ENCODE measurements at regions not wholly inside any gene's neighbourhood (a gene's known extent, or its start where the extent isn't known, plus 50 kb on each side); places are given as distances from the start of the nearest gene placed in this dataset.

DNA sequence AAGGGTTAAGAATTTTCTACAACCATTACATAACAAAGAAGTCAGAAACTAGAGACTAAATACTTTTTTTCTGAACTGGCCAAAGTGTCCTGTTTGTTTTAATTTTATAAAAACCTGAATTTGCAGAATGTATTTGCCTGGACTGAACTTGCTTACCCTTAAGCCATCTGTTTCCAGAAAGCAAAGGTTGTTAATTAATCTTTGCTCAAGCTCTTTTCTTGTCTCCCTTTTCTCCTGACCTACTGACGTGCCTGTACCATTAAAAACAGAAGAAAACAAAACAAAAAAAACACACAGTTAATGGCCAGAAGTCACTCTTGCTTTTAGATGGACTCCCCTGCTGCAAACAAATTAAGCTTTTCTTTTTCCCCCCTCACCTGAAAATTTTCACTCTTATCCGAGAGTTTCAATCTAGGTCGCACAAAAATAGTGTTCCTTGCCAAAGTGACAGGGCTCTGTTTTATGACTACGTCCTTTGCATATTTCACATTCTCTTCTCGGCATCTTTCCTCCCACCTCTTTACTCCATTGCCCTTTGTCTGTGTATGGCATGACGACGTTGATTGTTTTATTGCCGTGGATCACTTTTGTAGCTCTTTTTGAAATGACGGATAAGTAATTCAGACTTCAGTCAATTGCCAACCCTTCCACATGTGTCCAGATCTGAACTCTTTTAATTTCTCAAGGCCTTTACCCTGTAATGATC lies 333.8 kb upstream of the GRIN3A start:
- no peaks in the 10 kb centered on the region for H3K9me3 ChIP-seq (ENCODE audit: insufficient read depth, low read length)
- no peaks in the 10 kb centered on the region for H3K4me1 ChIP-seq (ENCODE audit: insufficient read depth, insufficient read length)
- no peak for TF ChIP-seq ZNF274 (IDR thresholded peaks at IDR 0.05; ENCODE audit: low read depth, low read length)
- TF ChIP-seq SUZ12 (IDR thresholded peaks at IDR 0.05; ENCODE audit: extremely low read depth, insufficient read depth, insufficient read length), result no peak
- TF ChIP-seq YY1 (IDR thresholded peaks at IDR 0.05; ENCODE audit: insufficient read depth, insufficient read length), result no peak
- H3K36me3 ChIP-seq (ENCODE audit: insufficient read depth, insufficient read length, low read length), result no peaks in the 10 kb centered on the region
- H3K27me3 ChIP-seq (ENCODE audit: insufficient read depth, insufficient read length), result no peaks in the 10 kb centered on the region
- H3K9ac ChIP-seq (ENCODE audit: insufficient read length, low read depth), result no peak overlapping the region
- H3K4me3 ChIP-seq (ENCODE audit: insufficient read length, low read depth), result no peak overlapping the region
- DNase-seq (ENCODE audit: low read depth, low spot score), result no peak

DNA sequence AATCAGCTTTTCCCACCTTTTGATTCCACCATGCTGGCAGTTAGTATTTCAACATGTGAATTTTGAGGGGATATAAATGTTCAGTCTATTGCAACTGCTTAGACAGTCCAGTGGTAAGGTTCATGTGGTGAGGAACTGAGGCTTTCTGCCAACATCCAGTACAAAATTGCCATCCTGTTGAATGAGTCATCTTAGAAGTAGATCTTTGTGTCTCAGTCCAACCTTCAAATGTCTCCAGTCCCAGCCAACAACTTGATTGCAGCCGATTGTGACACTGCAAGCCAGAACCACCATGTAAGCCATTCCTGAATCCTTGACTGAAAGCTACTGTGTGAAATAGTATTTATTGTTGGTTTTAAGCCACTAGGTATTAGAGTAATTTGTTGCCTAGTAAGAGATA lies 331.5 kb upstream of the GRIN3A start:
- Histone ChIP-seq H3K9me3 (ENCODE audit: insufficient read depth, low read length) (no peaks in the 10 kb centered on the region), H3K36me3 (ENCODE audit: insufficient read depth, insufficient read length, low read length) (no peaks in the 10 kb centered on the region), H3K4me1 (ENCODE audit: insufficient read depth, insufficient read length) (no peaks in the 10 kb centered on the region), H3K9ac (ENCODE audit: insufficient read length, low read depth) (no peak overlapping the region), H3K4me3 (ENCODE audit: insufficient read length, low read depth) (no peak overlapping the region), H3K27me3 (ENCODE audit: insufficient read depth, insufficient read length) (no peaks in the 10 kb centered on the region)
- TF ChIP-seq ZNF274 (IDR thresholded peaks at IDR 0.05; ENCODE audit: low read depth, low read length) (no peak), SUZ12 (IDR thresholded peaks at IDR 0.05; ENCODE audit: extremely low read depth, insufficient read depth, insufficient read length) (no peak), YY1 (IDR thresholded peaks at IDR 0.05; ENCODE audit: insufficient read depth, insufficient read length) (no peak)
- no peak for DNase-seq (ENCODE audit: low read depth, low spot score)

DNA sequence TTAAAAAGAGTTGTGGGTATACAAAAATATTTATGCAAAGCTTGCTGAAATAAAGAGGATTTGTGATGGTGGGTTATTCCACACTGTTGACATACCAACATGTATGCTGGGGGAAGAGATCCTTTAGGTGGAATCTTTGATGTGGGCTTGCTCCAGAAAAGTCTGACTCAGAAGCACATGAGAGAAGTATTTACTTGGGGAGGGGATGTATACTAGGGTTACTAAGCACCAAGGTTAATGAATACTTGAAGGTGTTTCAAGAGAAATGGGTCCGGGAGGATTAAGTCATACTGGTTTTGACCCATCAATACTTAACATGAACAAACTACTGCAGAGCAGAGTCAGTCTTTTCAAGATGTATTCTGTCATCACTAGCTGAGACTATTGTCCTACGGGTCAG lies 316.4 kb upstream of the GRIN3A start:
- Histone ChIP-seq H3K36me3 (ENCODE audit: insufficient read depth, insufficient read length, low read length) (no peaks in the 10 kb centered on the region), H3K4me3 (ENCODE audit: insufficient read length, low read depth) (no peak overlapping the region), H3K9me3 (ENCODE audit: insufficient read depth, low read length) (no peaks in the 10 kb centered on the region), H3K27me3 (ENCODE audit: insufficient read depth, insufficient read length) (no peaks in the 10 kb centered on the region), H3K4me1 (ENCODE audit: insufficient read depth, insufficient read length) (no peaks in the 10 kb centered on the region), H3K9ac (ENCODE audit: insufficient read length, low read depth) (no peak overlapping the region)
- no peak for TF ChIP-seq ZNF274 (IDR thresholded peaks at IDR 0.05; ENCODE audit: low read depth, low read length)
- DNase-seq (ENCODE audit: low read depth, low spot score), result no peak

DNA sequence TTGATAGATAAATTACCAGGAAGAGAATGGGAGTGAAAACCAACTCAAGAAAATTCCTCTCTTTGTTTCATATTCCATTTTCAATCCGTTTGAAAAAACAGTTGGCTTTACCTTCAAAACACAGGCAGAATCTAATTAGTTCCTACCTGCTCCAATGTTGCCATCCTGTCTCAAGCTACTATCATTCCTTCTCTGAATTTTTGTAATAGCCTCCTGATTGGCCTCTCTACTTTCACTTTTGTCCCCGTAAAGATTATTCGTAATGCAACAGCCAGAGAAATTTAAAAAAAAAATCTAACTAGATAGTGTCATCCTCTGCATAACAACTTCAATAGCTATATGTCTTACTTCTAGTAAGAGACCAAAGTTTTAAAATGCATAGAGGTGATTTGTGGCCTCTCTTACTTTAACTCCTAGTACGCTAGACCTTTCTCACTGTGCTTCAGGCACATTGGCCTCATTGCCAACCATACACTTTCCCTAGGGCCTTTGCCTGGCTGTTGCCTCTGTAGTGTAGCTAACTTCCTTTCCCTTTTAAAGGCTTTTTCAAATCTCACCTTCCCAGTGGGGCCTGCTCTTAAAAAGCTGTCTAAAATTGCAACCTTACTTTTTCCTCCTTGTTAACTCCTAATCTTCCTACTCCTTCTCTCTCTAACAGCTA lies 311.3 kb upstream of the GRIN3A start:
- no peaks in the 10 kb centered on the region for H3K27me3 ChIP-seq (ENCODE audit: insufficient read depth, insufficient read length)

DNA sequence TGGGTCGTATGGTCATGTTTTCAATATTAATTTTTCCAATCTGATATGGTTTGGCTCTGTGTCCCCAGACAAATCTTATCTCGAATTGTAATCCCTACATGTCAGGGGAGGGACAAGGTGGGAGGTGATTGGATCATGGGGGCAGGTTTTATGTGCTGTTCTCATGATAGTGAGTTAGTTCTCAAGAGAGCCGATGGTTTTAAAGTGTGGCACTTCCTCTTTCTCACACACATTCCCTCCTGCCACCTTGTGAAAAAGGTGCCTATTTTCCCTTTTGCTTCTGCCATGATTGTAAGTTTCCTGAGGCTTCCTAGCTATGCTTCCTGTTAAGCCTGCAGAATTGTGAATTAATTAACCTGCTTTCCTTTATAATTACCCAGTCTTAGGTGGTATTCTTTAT lies 309.1 kb upstream of the GRIN3A start:
- no peaks in the 10 kb centered on the region for H3K36me3 ChIP-seq (ENCODE audit: insufficient read depth, insufficient read length, low read length)
- H3K27me3 ChIP-seq (ENCODE audit: insufficient read depth, insufficient read length), result no peaks in the 10 kb centered on the region
- no peaks in the 10 kb centered on the region for H3K4me1 ChIP-seq (ENCODE audit: insufficient read depth, insufficient read length)
- no peak overlapping the region for H3K4me3 ChIP-seq (ENCODE audit: insufficient read length, low read depth)
- H3K9me3 ChIP-seq (ENCODE audit: insufficient read depth, low read length), result no peaks in the 10 kb centered on the region
- no peak overlapping the region for H3K9ac ChIP-seq (ENCODE audit: insufficient read length, low read depth)
- TF ChIP-seq ZNF274 (IDR thresholded peaks at IDR 0.05; ENCODE audit: low read depth, low read length), result no peak
- TF ChIP-seq SUZ12 (IDR thresholded peaks at IDR 0.05; ENCODE audit: extremely low read depth, insufficient read depth, insufficient read length), result no peak
- TF ChIP-seq YY1 (IDR thresholded peaks at IDR 0.05; ENCODE audit: insufficient read depth, insufficient read length), result no peak
- no peak for DNase-seq (ENCODE audit: low read depth, low spot score)

More for the DNA sequence above, 311.3 kb upstream of the GRIN3A start:
- Histone ChIP-seq H3K9me3 (ENCODE audit: insufficient read depth, low read length) (no peaks in the 10 kb centered on the region), H3K4me1 (ENCODE audit: insufficient read depth, insufficient read length) (no peaks in the 10 kb centered on the region), H3K36me3 (ENCODE audit: insufficient read depth, insufficient read length, low read length) (no peaks in the 10 kb centered on the region), H3K9ac (ENCODE audit: insufficient read length, low read depth) (no peak overlapping the region), H3K4me3 (ENCODE audit: insufficient read length, low read depth) (no peak overlapping the region)
- TF ChIP-seq ZNF274 (IDR thresholded peaks at IDR 0.05; ENCODE audit: low read depth, low read length) (no peak), YY1 (IDR thresholded peaks at IDR 0.05; ENCODE audit: insufficient read depth, insufficient read length) (no peak), SUZ12 (IDR thresholded peaks at IDR 0.05; ENCODE audit: extremely low read depth, insufficient read depth, insufficient read length) (no peak)
- DNase-seq (ENCODE audit: low read depth, low spot score), result no peak

DNA sequence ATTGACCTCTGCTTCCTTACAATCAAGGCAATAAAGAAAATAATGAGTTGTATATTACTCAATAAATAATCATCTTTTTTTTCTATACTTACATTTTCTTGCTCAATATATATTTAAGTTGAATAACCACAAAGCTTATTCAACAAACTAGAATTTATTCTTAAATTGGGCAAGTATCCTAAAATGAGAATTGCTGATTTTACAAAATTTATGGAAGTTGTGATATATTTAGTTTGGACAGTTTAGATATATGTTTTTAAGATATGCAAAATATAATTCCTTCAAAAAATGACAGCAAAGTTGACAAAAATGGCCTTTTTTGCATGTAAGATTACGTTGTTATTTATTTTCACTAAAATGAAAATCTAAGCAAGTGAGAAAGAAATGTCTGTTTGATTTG lies 305.7 kb upstream of the GRIN3A start:
- Histone ChIP-seq H3K4me1 (ENCODE audit: insufficient read depth, insufficient read length) (no peaks in the 10 kb centered on the region), H3K9me3 (ENCODE audit: insufficient read depth, low read length) (no peaks in the 10 kb centered on the region), H3K27me3 (ENCODE audit: insufficient read depth, insufficient read length) (no peaks in the 10 kb centered on the region), H3K9ac (ENCODE audit: insufficient read length, low read depth) (no peak overlapping the region), H3K36me3 (ENCODE audit: insufficient read depth, insufficient read length, low read length) (no peaks in the 10 kb centered on the region), H3K4me3 (ENCODE audit: insufficient read length, low read depth) (no peak overlapping the region)
- no peak for DNase-seq (ENCODE audit: low read depth, low spot score)
- no peak for TF ChIP-seq SUZ12 (IDR thresholded peaks at IDR 0.05; ENCODE audit: extremely low read depth, insufficient read depth, insufficient read length)
- TF ChIP-seq ZNF274 (IDR thresholded peaks at IDR 0.05; ENCODE audit: low read depth, low read length), result no peak
- no peak for TF ChIP-seq YY1 (IDR thresholded peaks at IDR 0.05; ENCODE audit: insufficient read depth, insufficient read length)

DNA sequence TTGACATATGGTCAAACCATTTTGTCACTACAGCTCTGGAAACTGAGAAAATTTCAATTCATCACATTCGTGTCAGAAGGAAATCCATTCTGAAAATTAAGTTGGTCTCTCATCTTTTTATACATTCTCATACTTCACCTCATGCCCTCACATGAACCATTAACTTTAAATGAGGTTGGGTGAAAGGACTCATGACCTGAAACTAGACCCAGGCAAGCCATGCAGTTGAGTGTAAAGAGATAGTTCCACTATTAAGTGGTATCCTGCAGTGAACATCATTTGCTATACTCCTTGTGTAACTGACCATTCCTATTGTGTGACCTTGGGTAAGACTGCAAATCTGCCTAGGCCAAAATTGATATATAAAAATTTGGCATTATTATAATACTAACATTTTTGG lies 299.6 kb upstream of the GRIN3A start:
- Histone ChIP-seq H3K36me3 (ENCODE audit: insufficient read depth, insufficient read length, low read length) (no peaks in the 10 kb centered on the region), H3K4me3 (ENCODE audit: insufficient read length, low read depth) (no peak overlapping the region), H3K9me3 (ENCODE audit: insufficient read depth, low read length) (no peaks in the 10 kb centered on the region), H3K4me1 (ENCODE audit: insufficient read depth, insufficient read length) (no peaks in the 10 kb centered on the region), H3K9ac (ENCODE audit: insufficient read length, low read depth) (no peak overlapping the region), H3K27me3 (ENCODE audit: insufficient read depth, insufficient read length) (no peaks in the 10 kb centered on the region)
- TF ChIP-seq SUZ12 (IDR thresholded peaks at IDR 0.05; ENCODE audit: extremely low read depth, insufficient read depth, insufficient read length) (no peak), ZNF274 (IDR thresholded peaks at IDR 0.05; ENCODE audit: low read depth, low read length) (no peak), YY1 (IDR thresholded peaks at IDR 0.05; ENCODE audit: insufficient read depth, insufficient read length) (no peak)
- no peak for DNase-seq (ENCODE audit: low read depth, low spot score)

Data from NT2/D1 (cell line).